GM18861 (cell line): ENCODE measurements at regions not wholly inside any gene's neighbourhood (a gene's known extent, or its start where the extent isn't known, plus 50 kb on each side); places are given as distances from the start of the nearest gene placed in this dataset.
"Not testable (repeated sequence)": the region's sequence is repeated elsewhere in the genome, so short reads cannot be mapped to it uniquely, and the experiment has no call there.

Source experiments
- ATAC-seq: cut with Tn5 transposase; IDR thresholded peaks from one replicate; pipeline ENCODE4 v1.9.1; 2021; ENCODE audit not compliant: unreplicated experiment

- ATAC-seq = no peak
Observed at GRCh38 chr3:8112587-8112986, 389.0 kb upstream of the LMCD1 start.

- ATAC-seq = no peak
Observed at GRCh38 chr3:8113626-8114025, 388.0 kb upstream of the LMCD1 start.

- no peak for ATAC-seq
Observed at GRCh38 chr3:8128686-8129085, 372.9 kb upstream of the LMCD1 start.

- no peak for ATAC-seq
Observed at GRCh38 chr3:8136553-8136952, 365.1 kb upstream of the LMCD1 start.

- no peak for ATAC-seq
Observed at GRCh38 chr3:8143186-8143585, 358.4 kb upstream of the LMCD1 start.

- ATAC-seq = no peak
Observed at GRCh38 chr3:8145661-8146060, 356.0 kb upstream of the LMCD1 start.

GRCh38 chr3:8147711-8148110, 353.9 kb upstream of the LMCD1 start:
- ATAC-seq = no peak

- no peak for ATAC-seq
Observed at GRCh38 chr3:8152821-8153418, 348.7 kb upstream of the LMCD1 start.

GRCh38 chr3:8153800-8154199, 347.8 kb upstream of the LMCD1 start:
- ATAC-seq = no peak

- no peak for ATAC-seq
Observed at GRCh38 chr3:8154617-8155016, 347.0 kb upstream of the LMCD1 start.

- no peak for ATAC-seq
Observed at GRCh38 chr3:8156138-8156537, 345.5 kb upstream of the LMCD1 start.

GRCh38 chr3:8156831-8157230, 344.8 kb upstream of the LMCD1 start:
- no peak for ATAC-seq

- ATAC-seq = no peak
Observed at GRCh38 chr3:8157640-8158039, 344.0 kb upstream of the LMCD1 start.

GRCh38 chr3:8164145-8164544, 337.5 kb upstream of the LMCD1 start:
- ATAC-seq = no peak

GRCh38 chr3:8166014-8166413, 335.6 kb upstream of the LMCD1 start:
- ATAC-seq = no peak

GRCh38 chr3:8170971-8171508, 330.6 kb upstream of the LMCD1 start:
- ATAC-seq = no peak

GRCh38 chr3:8173892-8174291, 327.7 kb upstream of the LMCD1 start:
- ATAC-seq = no peak

- not testable (repeated sequence) for ATAC-seq
Observed at GRCh38 chr3:8176759-8177483, 324.7 kb upstream of the LMCD1 start.

- not testable (repeated sequence) for ATAC-seq
Observed at GRCh38 chr3:8178516-8178915, 323.1 kb upstream of the LMCD1 start.

GRCh38 chr3:8182904-8183303, 318.7 kb upstream of the LMCD1 start:
- no peak for ATAC-seq

GRCh38 chr3:8183627-8184026, 318.0 kb upstream of the LMCD1 start:
- ATAC-seq = peak; percentile 98

- ATAC-seq = no peak
Observed at GRCh38 chr3:8186213-8186612, 315.4 kb upstream of the LMCD1 start.

GRCh38 chr3:8187996-8188395, 313.6 kb upstream of the LMCD1 start:
- no peak for ATAC-seq
